ENCODE measurements at regions not wholly inside any gene's neighbourhood (a gene's known extent, or its start where the extent isn't known, plus 50 kb on each side); places are given as distances from the start of the nearest gene placed in this dataset.

GRCh38 chr19:31715249-31715945 lies 366.2 kb upstream of the TSHZ3 start:
- no peak for TF ChIP-seq CTCF (IDR thresholded peaks at IDR 0.05)
- POLR2A ChIA-PET: no interaction called here
- CTCF ChIA-PET: no interaction called here
- DNase-seq: no peak
- H3K4me1 Mint-ChIP-seq (ENCODE audit: low read depth): no peaks in the 10 kb centered on the region
- ATAC-seq: no peak
- peaks cover 1% of the 10 kb centered on the region for H3K27me3 Mint-ChIP-seq
- intact Hi-C loops (cut with micrococcal nuclease): no loop called here
- no peaks in the 10 kb centered on the region for H3K9me3 Mint-ChIP-seq
- no peak overlapping the region for H3K27ac Mint-ChIP-seq
- H3K4me3 Mint-ChIP-seq: no peak overlapping the region
- H3K36me3 Mint-ChIP-seq (ENCODE audit: low read depth): no peaks in the 10 kb centered on the region

GRCh38 chr19:31716826-31717225 lies 367.6 kb upstream of the TSHZ3 start:
- Mint-ChIP-seq H3K4me3 (no peak overlapping the region), H3K9me3 (no peaks in the 10 kb centered on the region), H3K4me1 (ENCODE audit: low read depth) (no peaks in the 10 kb centered on the region), H3K36me3 (ENCODE audit: low read depth) (no peaks in the 10 kb centered on the region), H3K27ac (no peak overlapping the region), H3K27me3 (peaks cover 2% of the 10 kb centered on the region)
- POLR2A ChIA-PET: no interaction called here
- ATAC-seq: no peak
- no peak for TF ChIP-seq CTCF (IDR thresholded peaks at IDR 0.05)
- no peak for DNase-seq
- CTCF ChIA-PET: no interaction called here
- intact Hi-C loops (cut with micrococcal nuclease): no loop called here

- no peaks in the 10 kb centered on the region for H3K36me3 Mint-ChIP-seq (ENCODE audit: low read depth)
- no peak overlapping the region for H3K4me3 Mint-ChIP-seq
- H3K27ac Mint-ChIP-seq: no peak overlapping the region
- ATAC-seq (no peak), DNase-seq (no peak)
- H3K9me3 Mint-ChIP-seq: no peaks in the 10 kb centered on the region
- ChIA-PET CTCF (no interaction called here), POLR2A (no interaction called here)
- no peaks in the 10 kb centered on the region for H3K4me1 Mint-ChIP-seq (ENCODE audit: low read depth)
- peaks cover 2% of the 10 kb centered on the region for H3K27me3 Mint-ChIP-seq
- TF ChIP-seq CTCF (IDR thresholded peaks at IDR 0.05): no peak
- intact Hi-C loops (cut with micrococcal nuclease): no loop called here
Observed at GRCh38 chr19:31717269-31717923, 368.2 kb upstream of the TSHZ3 start.

- DNase-seq (no peak), ATAC-seq (no peak)
- intact Hi-C loops (cut with micrococcal nuclease): no loop called here
- Mint-ChIP-seq H3K27ac (no peak overlapping the region), H3K9me3 (no peaks in the 10 kb centered on the region), H3K4me3 (no peak overlapping the region), H3K4me1 (ENCODE audit: low read depth) (no peaks in the 10 kb centered on the region), H3K36me3 (ENCODE audit: low read depth) (no peaks in the 10 kb centered on the region), H3K27me3 (peaks cover 2% of the 10 kb centered on the region)
- no peak for TF ChIP-seq CTCF (IDR thresholded peaks at IDR 0.05)
- ChIA-PET CTCF (no interaction called here), POLR2A (no interaction called here)
Observed at GRCh38 chr19:31718032-31718431, 368.8 kb upstream of the TSHZ3 start.

GRCh38 chr19:31718898-31719297 lies 369.7 kb upstream of the TSHZ3 start:
- H3K9me3 Mint-ChIP-seq: no peaks in the 10 kb centered on the region
- no peaks in the 10 kb centered on the region for H3K4me1 Mint-ChIP-seq (ENCODE audit: low read depth)
- no peak for TF ChIP-seq CTCF (IDR thresholded peaks at IDR 0.05)
- H3K27ac Mint-ChIP-seq: no peak overlapping the region
- no peaks in the 10 kb centered on the region for H3K36me3 Mint-ChIP-seq (ENCODE audit: low read depth)
- ChIA-PET CTCF (no interaction called here), POLR2A (no interaction called here)
- DNase-seq: no peak
- intact Hi-C loops (cut with micrococcal nuclease): no loop called here
- no peak for ATAC-seq
- H3K27me3 Mint-ChIP-seq: peaks cover 2% of the 10 kb centered on the region
- no peak overlapping the region for H3K4me3 Mint-ChIP-seq
